ENCODE measurements at regions not wholly inside any gene's neighbourhood (a gene's known extent, or its start where the extent isn't known, plus 50 kb on each side); places are given as distances from the start of the nearest gene placed in this dataset.

DNA sequence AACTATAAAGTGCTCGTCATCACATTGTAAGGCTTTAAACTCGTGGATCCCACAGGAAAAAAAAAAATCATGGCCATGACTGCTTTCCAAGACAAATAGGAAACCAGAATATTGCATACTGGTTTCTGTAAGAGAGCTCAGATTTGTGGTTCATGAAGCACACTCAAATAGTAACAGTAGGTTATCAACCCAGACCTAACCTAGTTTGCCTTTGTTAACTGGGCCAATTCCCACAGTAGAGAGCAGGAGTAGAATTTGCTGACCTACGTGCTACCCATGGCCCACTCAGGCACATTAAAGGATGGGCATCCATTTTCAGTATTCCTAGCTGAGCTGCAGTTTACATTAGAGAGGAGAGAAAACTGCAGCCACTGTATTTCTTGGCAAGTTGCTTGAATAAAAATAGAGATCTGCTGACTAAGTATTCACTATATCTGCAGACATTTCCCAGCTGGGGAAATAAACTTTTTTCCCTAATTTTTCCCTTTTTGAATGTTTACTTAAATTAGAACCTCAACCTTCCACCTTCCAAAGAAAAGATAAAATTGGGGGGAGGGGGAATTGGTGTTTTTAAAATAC, 218.5 kb downstream of the SPANXN3 start:
- Mint-ChIP-seq H3K9me3 (peaks cover 39% of the 10 kb centered on the region), H3K27ac (no peak overlapping the region), H3K4me1 (no peaks in the 10 kb centered on the region), H3K4me3 (no peak overlapping the region), H3K36me3 (ENCODE audit: low read depth) (no peaks in the 10 kb centered on the region), H3K27me3 (ENCODE audit: insufficient read depth) (no peaks in the 10 kb centered on the region)
- Histone ChIP-seq H3K36me3 (ENCODE audit: control insufficient read depth, insufficient read depth, low read length) (no peaks in the 10 kb centered on the region), H3K27me3 (ENCODE audit: control insufficient read depth, insufficient read depth, low read length, poor library complexity, severe bottlenecking) (no peaks in the 10 kb centered on the region), H3K4me3 (ENCODE audit: low read length) (no peak overlapping the region), H3K4me1 (ENCODE audit: control insufficient read depth, insufficient read depth, low read length) (no peaks in the 10 kb centered on the region), H3K9ac (ENCODE audit: extremely low read depth, low read length, poor library complexity, severe bottlenecking) (no peak overlapping the region), H3K9me3 (ENCODE audit: control insufficient read depth, low read length) (no peaks in the 10 kb centered on the region), H3K27ac (ENCODE audit: low read depth, low read length) (no peak overlapping the region)
- TF ChIP-seq, protein P1, sequence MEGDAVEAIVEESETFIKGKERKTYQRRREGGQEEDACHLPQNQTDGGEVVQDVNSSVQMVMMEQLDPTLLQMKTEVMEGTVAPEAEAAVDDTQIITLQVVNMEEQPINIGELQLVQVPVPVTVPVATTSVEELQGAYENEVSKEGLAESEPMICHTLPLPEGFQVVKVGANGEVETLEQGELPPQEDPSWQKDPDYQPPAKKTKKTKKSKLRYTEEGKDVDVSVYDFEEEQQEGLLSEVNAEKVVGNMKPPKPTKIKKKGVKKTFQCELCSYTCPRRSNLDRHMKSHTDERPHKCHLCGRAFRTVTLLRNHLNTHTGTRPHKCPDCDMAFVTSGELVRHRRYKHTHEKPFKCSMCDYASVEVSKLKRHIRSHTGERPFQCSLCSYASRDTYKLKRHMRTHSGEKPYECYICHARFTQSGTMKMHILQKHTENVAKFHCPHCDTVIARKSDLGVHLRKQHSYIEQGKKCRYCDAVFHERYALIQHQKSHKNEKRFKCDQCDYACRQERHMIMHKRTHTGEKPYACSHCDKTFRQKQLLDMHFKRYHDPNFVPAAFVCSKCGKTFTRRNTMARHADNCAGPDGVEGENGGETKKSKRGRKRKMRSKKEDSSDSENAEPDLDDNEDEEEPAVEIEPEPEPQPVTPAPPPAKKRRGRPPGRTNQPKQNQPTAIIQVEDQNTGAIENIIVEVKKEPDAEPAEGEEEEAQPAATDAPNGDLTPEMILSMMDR (conservative IDR thresholded peaks at IDR 0.05) = no peak
- 67 to 86% methylated on average over 1 to 3 of the region's 3 CpGs for WGBS, 2 experiments (ENCODE audit: insufficient coverage in 1 of 2, insufficient read length in 1 of 2)
- DNase-seq = no peak

DNA sequence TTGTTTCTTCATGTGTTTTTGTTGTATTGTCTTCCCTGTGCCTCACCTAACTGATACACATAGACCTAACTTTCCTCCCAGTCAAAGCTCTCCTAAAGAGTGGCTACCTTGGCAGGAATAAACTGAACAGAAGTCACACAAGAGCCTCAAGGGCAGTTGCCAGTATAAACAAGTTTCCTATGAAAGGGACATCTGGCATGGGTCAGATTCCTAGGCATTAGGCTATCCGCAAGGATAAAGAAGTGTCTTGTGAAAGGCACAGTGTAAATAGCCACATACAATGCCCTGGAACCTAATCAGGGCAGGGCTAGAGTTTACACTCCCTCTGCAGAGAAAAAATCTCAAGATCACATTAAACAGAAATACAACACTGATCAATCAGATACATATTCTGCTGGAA, 220.8 kb downstream of the SPANXN3 start:
- Mint-ChIP-seq H3K9me3 (peaks cover 34% of the 10 kb centered on the region), H3K36me3 (ENCODE audit: low read depth) (no peaks in the 10 kb centered on the region), H3K27me3 (ENCODE audit: insufficient read depth) (no peaks in the 10 kb centered on the region), H3K4me3 (no peak overlapping the region), H3K4me1 (no peaks in the 10 kb centered on the region), H3K27ac (no peak overlapping the region)
- Histone ChIP-seq H3K9ac (ENCODE audit: extremely low read depth, low read length, poor library complexity, severe bottlenecking) (no peak overlapping the region), H3K27ac (ENCODE audit: low read depth, low read length) (no peak overlapping the region), H3K27me3 (ENCODE audit: control insufficient read depth, insufficient read depth, low read length, poor library complexity, severe bottlenecking) (no peaks in the 10 kb centered on the region), H3K36me3 (ENCODE audit: control insufficient read depth, insufficient read depth, low read length) (no peaks in the 10 kb centered on the region), H3K4me3 (ENCODE audit: low read length) (no peak overlapping the region), H3K9me3 (ENCODE audit: control insufficient read depth, low read length) (no peaks in the 10 kb centered on the region), H3K4me1 (ENCODE audit: control insufficient read depth, insufficient read depth, low read length) (no peaks in the 10 kb centered on the region)
- DNase-seq = no peak
- WGBS, 2 experiments (ENCODE audit: insufficient coverage in 1 of 2, insufficient read length in 1 of 2) = 75% methylated on average over 1 of the region's 1 CpG; no CpG with 5 or more reads in 1 of the 2 experiments
- TF ChIP-seq, protein P1 (conservative IDR thresholded peaks at IDR 0.05) = no peak

DNA sequence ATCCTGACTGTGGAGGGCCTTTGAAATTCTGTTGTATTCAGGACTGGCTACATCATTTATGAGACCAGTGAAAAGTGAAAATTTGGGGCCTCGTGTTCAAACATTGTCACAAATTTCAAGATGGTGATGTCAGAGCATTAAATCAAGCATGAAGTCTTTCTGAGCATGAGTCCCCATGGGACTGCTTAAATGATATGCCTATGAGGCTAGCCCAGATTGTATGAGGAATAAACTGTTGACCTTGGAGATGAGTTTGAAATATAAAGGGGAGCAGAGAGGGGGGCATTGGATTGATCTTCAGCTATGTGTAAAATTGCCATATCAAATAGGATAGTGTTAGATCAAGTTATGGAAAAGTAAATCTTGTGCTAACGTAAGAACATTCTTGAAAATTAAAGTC, 230.0 kb downstream of the SPANXN3 start:
- Mint-ChIP-seq H3K4me1 (no peaks in the 10 kb centered on the region), H3K27ac (no peak overlapping the region), H3K36me3 (ENCODE audit: low read depth) (no peaks in the 10 kb centered on the region), H3K27me3 (ENCODE audit: insufficient read depth) (peaks cover 16% of the 10 kb centered on the region), H3K9me3 (peaks cover 44% of the 10 kb centered on the region), H3K4me3 (no peak overlapping the region)
- Histone ChIP-seq H3K36me3 (ENCODE audit: control insufficient read depth, insufficient read depth, low read length) (no peaks in the 10 kb centered on the region), H3K27me3 (ENCODE audit: control insufficient read depth, insufficient read depth, low read length, poor library complexity, severe bottlenecking) (no peaks in the 10 kb centered on the region), H3K4me3 (ENCODE audit: low read length) (no peak overlapping the region), H3K9me3 (ENCODE audit: control insufficient read depth, low read length) (no peaks in the 10 kb centered on the region), H3K27ac (ENCODE audit: low read depth, low read length) (no peak overlapping the region), H3K9ac (ENCODE audit: extremely low read depth, low read length, poor library complexity, severe bottlenecking) (no peak overlapping the region), H3K4me1 (ENCODE audit: control insufficient read depth, insufficient read depth, low read length) (no peaks in the 10 kb centered on the region)
- TF ChIP-seq, protein P1 (conservative IDR thresholded peaks at IDR 0.05) = no peak
- WGBS, 2 experiments (ENCODE audit: insufficient coverage in 1 of 2, insufficient read length in 1 of 2) = 47 to 100% methylated on average over 1 to 2 of the region's 2 CpGs
- no peak for DNase-seq

Data from endodermal cell (in vitro differentiated cells).